OCI-LY1 (cell line): ENCODE measurements at regions not wholly inside any gene's neighbourhood (a gene's known extent, or its start where the extent isn't known, plus 50 kb on each side); places are given as distances from the start of the nearest gene placed in this dataset.

Experiments used
- EZH2 ChIP-seq: fragments of 200-600 bp; sonication (generic), shearing (Covaris generic); IDR thresholded peaks from 2 replicates; pipeline ENCODE4 v1.8.0; 2017; ENCODE audit warnings: borderline replicate concordance, mixed run types, mild to moderate bottlenecking, antibody characterized with exemption, low read length, moderate library complexity, mixed read lengths
- TF ChIP-seq, protein P1 (sequence below): fragments of 200-600 bp; sonication (generic), shearing (Covaris generic); IDR thresholded peaks from 2 replicates; pipeline ENCODE4 v1.5.1; 2017; ENCODE audit warnings: mild to moderate bottlenecking, antibody characterized with exemption, low read length, moderate library complexity, mixed read lengths

DNA sequence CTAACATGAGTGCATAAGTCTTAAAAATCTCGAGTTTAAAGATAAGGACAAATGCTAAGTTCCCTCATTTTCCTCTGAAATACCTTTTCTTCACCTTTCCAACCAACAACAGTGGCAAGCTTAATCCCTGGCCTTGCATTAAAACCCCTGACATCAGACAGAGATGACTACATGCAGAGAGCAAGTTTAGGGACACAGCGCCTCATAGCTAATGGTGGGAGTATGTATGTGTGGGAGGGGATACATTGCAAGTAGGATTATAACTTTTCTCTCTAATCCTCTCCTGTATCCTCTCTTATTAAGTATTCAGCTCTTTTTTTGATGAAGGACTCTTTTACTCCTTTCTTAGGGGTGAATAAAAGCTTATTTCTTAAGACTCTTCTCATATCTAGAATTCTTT, 547.1 kb downstream of the CCER1 start:
- TF ChIP-seq, protein P1, sequence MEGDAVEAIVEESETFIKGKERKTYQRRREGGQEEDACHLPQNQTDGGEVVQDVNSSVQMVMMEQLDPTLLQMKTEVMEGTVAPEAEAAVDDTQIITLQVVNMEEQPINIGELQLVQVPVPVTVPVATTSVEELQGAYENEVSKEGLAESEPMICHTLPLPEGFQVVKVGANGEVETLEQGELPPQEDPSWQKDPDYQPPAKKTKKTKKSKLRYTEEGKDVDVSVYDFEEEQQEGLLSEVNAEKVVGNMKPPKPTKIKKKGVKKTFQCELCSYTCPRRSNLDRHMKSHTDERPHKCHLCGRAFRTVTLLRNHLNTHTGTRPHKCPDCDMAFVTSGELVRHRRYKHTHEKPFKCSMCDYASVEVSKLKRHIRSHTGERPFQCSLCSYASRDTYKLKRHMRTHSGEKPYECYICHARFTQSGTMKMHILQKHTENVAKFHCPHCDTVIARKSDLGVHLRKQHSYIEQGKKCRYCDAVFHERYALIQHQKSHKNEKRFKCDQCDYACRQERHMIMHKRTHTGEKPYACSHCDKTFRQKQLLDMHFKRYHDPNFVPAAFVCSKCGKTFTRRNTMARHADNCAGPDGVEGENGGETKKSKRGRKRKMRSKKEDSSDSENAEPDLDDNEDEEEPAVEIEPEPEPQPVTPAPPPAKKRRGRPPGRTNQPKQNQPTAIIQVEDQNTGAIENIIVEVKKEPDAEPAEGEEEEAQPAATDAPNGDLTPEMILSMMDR: 0 out of 2 replicates have a peak, but pooled peaks have one; percentile 16
- TF ChIP-seq EZH2: no peak
